Right ventricle myocardium superior (tissue), 1 donor: ENCODE measurements at regions not wholly inside any gene's neighbourhood (a gene's known extent, or its start where the extent isn't known, plus 50 kb on each side); places are given as distances from the start of the nearest gene placed in this dataset.
"Not testable (repeated sequence)": the region's sequence is repeated elsewhere in the genome, so short reads cannot be mapped to it uniquely, and the experiment has no call there.

Source experiments
- ATAC-seq: fragments of 200-7000 bp; cut with Tn5 transposase; one replicate; pipeline ENCODE4 v1.9.1; 2020; ENCODE audit warnings: mild to moderate bottlenecking; ENCODE audit not compliant: poor library complexity
- DNase-seq: peaks from one replicate; pipeline ENCODE4 v3.0.0-alpha.2; 2020
- intact Hi-C: fragments of 100-400 bp; cut with DNase I; formaldehyde crosslinking; loops from one replicate; pipeline ENCODE4 v1.11.2; 2022
- donor health status: DM: no; HTN: yes; CAD: no; lungs with severe emphysema.

GRCh38 chr13:111486331-111486730 lies 165.9 kb downstream of the TEX29 start:
- intact Hi-C loops = no loop called here
- DNase-seq = no peak
- no peak for ATAC-seq

GRCh38 chr13:111486801-111487200 lies 166.4 kb downstream of the TEX29 start:
- no peak for ATAC-seq
- DNase-seq = no peak
- intact Hi-C loops = no loop called here

- DNase-seq (no peak), ATAC-seq (no peak)
- intact Hi-C loops = no loop called here
Measured at GRCh38 chr13:111488486-111489132, 168.2 kb downstream of the TEX29 start.

GRCh38 chr13:111489301-111489700 lies 168.9 kb downstream of the TEX29 start:
- ATAC-seq = no peak
- no peak for DNase-seq
- intact Hi-C loops = no loop called here

GRCh38 chr13:111490611-111491010 lies 170.2 kb downstream of the TEX29 start:
- no peak for ATAC-seq

GRCh38 chr13:111491021-111491420 lies 170.6 kb downstream of the TEX29 start:
- ATAC-seq (no peak), DNase-seq (no peak)
- intact Hi-C loops = no loop called here

More at GRCh38 chr13:111490611-111491010, 170.2 kb downstream of the TEX29 start:
- intact Hi-C loops = no loop called here
- DNase-seq = no peak

GRCh38 chr13:111491659-111492058 lies 171.2 kb downstream of the TEX29 start:
- DNase-seq (no peak), ATAC-seq (no peak)
- intact Hi-C loops = no loop called here

- ATAC-seq = no peak
- intact Hi-C loops = no loop called here
- no peak for DNase-seq
Measured at GRCh38 chr13:111492341-111492950, 172.0 kb downstream of the TEX29 start.

- ATAC-seq (no peak), DNase-seq (no peak)
- intact Hi-C loops = no loop called here
Measured at GRCh38 chr13:111492958-111493357, 172.5 kb downstream of the TEX29 start.

GRCh38 chr13:111493468-111493867 lies 173.0 kb downstream of the TEX29 start:
- no peak for ATAC-seq
- no peak for DNase-seq
- intact Hi-C loops = no loop called here

GRCh38 chr13:111494641-111495040 lies 174.2 kb downstream of the TEX29 start:
- intact Hi-C loops = no loop called here
- no peak for DNase-seq
- no peak for ATAC-seq

- DNase-seq, intact Hi-C loops, ATAC-seq: not testable (repeated sequence)
Measured at GRCh38 chr13:111501596-111502535, 181.4 kb downstream of the TEX29 start.

- ATAC-seq (no peak), DNase-seq (no peak)
- intact Hi-C loops = no loop called here
Measured at GRCh38 chr13:111502957-111503356, 182.5 kb downstream of the TEX29 start.

- ATAC-seq (no peak), DNase-seq (no peak)
- intact Hi-C loops = no loop called here
Measured at GRCh38 chr13:111503376-111503775, 182.9 kb downstream of the TEX29 start.

- no peak for DNase-seq
- no peak for ATAC-seq
- intact Hi-C loops = no loop called here
Measured at GRCh38 chr13:111503905-111504695, 183.7 kb downstream of the TEX29 start.

GRCh38 chr13:111505175-111505777 lies 184.8 kb downstream of the TEX29 start:
- intact Hi-C loops = no loop called here

GRCh38 chr13:111506125-111506524 lies 185.7 kb downstream of the TEX29 start:
- DNase-seq (no peak), ATAC-seq (no peak)
- intact Hi-C loops = no loop called here

More at GRCh38 chr13:111505175-111505777, 184.8 kb downstream of the TEX29 start:
- DNase-seq (no peak), ATAC-seq (no peak)

- intact Hi-C loops = no loop called here
- no peak for ATAC-seq
- DNase-seq = no peak
Measured at GRCh38 chr13:111506621-111507020, 186.2 kb downstream of the TEX29 start.
